SH-SY5Y (cell line): ENCODE measurements at regions not wholly inside any gene's neighbourhood (a gene's known extent, or its start where the extent isn't known, plus 50 kb on each side); places are given as distances from the start of the nearest gene placed in this dataset.

Experiments used
- GATA2 ChIP-seq: IDR thresholded peaks from 2 replicates; pipeline ENCODE4 v1.6.1; 2011; ENCODE audit warnings: mild to moderate bottlenecking, low read depth, low read length
- GATA3 ChIP-seq: IDR thresholded peaks from 2 replicates; pipeline ENCODE4 v1.6.1; 2011; ENCODE audit warnings: low read depth, mild to moderate bottlenecking, low read length, moderate library complexity

DNA sequence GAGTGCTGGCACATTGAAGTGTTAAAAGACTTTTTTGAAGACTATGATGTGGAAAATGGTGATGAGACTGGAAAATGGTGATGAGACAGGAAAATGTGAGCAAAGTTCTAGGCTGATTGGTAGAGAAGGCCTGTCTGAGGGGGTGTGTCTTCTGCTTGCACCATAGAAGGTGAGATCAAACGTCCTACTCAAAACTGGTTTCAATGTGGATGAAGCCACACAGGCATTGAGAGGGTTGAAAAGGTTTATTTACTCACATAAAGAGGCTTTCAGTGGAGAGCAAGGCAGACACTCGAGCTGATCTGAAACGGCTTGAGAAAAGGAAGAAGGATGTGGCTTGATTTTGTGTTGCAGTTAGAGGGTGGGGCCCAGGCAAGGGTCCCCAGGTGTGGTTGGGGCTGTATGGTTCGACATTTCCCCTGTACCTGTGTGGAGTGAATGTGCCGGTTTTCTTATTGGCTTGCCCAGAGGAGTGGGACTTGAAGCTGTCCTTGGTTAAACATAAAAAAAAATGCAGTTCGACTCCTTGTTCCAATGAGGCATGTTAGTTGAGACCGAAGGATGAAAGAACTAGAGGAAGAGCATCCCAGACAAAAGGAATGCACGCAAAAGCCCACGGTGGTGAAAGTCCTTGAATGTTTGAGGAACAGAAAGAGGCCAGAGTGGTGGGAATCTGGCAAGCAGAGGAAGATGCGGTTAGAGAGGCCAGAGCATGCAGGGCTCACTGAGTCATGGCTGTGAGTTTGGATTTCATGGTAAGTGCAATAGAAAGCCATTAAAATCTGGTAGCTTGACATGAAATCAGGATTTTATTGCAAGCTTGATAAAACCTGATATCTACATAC is 172.3 kb downstream of the EPM2A start:
- no peak for TF ChIP-seq GATA3
- TF ChIP-seq GATA2: no peak
